Stimulated activated CD4-positive, alpha-beta T cell treated with anti-CD3 and anti-CD28 coated beads, Interleukin-1b, Interleukin-23, amount 100 ng/mL, for 48 hours (primary cell): ENCODE measurements at regions not wholly inside any gene's neighbourhood (a gene's known extent, or its start where the extent isn't known, plus 50 kb on each side); places are given as distances from the start of the nearest gene placed in this dataset.

ENCODE experiments used
- DNase-seq: peaks from one replicate; pipeline ENCODE4 v3.0.0-alpha.2; 2020

DNA sequence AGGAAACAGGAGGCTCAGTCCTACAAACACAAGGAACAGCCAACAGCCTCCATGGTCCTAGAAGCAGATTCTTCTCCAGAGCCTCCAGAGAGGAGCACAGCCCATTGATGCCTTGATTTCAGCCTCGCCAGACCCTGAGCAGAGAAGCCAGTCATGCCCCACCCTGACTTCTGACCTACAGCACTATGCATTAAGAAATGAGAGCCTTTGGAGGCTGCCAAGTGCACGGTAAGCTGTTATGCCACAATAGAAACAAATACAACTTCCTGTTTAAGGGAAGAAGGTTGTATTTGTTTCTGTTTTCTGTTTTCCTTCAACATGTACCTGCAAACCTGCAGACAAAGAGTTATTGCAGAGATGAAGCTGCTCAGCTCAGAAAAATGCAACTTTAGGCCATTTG is 181.3 kb upstream of the AGAP1 start:
- DNase-seq, result no peak

- no peak for DNase-seq
These were observed 179.4 kb upstream of the AGAP1 start for GRCh38 chr2:235314371-235314930.

- no peak for DNase-seq
These were observed 174.7 kb upstream of the AGAP1 start for GRCh38 chr2:235319095-235319494.

- no peak for DNase-seq
These were observed 173.5 kb upstream of the AGAP1 start for GRCh38 chr2:235320326-235320725.

DNA sequence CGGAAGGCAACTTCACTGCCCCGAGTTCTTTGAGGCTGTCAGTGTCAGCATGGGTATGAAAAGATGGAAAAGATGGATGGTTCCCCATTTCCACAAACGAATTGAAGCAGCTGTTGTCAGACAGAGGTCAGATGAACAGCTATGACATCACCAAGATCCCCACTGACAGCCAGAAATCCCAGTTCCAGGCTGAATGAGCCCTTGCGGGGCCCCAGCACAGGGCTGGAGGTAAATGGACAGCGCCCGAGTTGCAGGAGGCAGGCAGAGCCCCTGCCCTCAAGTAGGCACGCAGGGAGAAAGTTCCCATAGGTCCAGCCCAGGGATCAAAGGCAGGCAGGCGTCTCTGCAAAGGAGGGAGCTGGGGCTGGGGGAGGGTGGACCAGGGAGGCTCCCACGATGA is 169.5 kb upstream of the AGAP1 start:
- no peak for DNase-seq

GRCh38 chr2:235325151-235325550 is 168.7 kb upstream of the AGAP1 start:
- DNase-seq, result no peak

GRCh38 chr2:235328991-235329390 is 164.9 kb upstream of the AGAP1 start:
- DNase-seq, result no peak

- no peak for DNase-seq
These were observed 162.9 kb upstream of the AGAP1 start for GRCh38 chr2:235330775-235331451.

GRCh38 chr2:235332240-235332890 is 161.5 kb upstream of the AGAP1 start:
- DNase-seq, result no peak

DNA sequence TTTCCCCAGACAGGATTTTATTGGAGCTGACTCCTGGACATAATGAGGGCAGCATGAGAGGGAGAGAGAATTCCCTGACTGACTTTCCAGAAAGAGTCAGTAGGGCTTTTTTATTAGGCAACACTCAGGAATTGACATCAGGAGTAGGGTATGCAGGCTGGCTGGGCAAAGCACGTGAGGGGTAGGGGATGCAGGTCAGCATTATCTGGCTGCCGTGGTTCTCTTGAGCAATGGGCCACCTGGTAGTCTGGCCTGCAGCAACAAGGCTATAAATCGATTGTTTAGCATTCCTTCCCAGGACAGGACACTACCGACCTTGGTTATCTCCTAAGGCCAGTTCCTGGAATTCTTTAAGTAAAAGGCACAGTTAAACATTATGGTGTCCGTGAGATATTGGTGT is 160.8 kb upstream of the AGAP1 start:
- no peak for DNase-seq

GRCh38 chr2:235334179-235334578 is 159.7 kb upstream of the AGAP1 start:
- no peak for DNase-seq

DNA sequence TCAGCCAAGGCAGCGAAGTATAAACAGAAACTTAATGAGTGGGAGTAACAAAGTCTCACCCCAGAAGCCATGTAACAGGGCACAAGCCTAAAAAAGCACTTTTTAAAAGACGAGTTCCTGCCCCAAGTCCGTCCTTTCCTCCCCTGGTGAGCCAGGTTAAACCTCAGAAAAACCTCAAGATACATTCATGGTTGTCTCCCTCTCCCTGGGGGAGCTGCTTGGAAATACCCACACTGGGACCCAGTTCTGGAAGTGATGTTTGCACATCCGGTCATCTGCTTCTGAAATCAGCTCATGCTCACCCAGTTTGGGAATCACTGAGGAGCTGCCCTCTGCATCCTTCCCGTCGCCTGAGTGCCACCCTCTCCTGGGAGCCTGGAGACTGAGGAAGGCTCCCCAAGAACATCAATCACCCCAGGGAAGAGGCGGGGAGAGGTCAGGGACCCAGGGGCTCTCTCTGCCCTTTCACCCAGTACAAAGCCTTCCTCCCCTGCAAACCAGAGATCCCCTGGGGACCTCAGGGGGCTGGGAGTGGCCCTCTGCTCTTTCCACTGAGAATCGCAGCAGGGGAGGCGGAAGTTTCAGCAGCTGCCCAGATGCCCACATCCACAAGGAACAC is 150.6 kb upstream of the AGAP1 start:
- no peak for DNase-seq

GRCh38 chr2:235343869-235344268 is 150.0 kb upstream of the AGAP1 start:
- no peak for DNase-seq

- DNase-seq, result no peak
These were observed 148.1 kb upstream of the AGAP1 start for GRCh38 chr2:235345745-235346144.

DNA sequence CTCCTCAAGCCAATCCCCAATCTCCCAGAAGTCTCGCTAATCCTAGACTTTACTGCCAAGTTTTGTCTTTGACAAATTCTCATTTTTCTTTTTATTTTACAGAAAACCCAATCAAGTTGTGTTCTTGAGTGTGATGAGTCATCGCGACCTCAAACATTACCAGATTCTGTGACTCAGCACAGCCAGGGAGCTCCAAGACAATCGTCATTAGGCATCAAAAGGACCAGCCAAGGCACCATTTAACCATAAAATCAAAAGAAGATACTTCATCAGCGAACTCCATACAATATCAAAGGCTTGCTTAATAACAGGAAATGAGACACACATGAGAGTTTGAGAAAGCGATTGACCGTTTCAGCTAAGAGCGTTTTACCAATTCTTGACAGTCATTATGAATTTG is 146.2 kb upstream of the AGAP1 start:
- no peak for DNase-seq

DNA sequence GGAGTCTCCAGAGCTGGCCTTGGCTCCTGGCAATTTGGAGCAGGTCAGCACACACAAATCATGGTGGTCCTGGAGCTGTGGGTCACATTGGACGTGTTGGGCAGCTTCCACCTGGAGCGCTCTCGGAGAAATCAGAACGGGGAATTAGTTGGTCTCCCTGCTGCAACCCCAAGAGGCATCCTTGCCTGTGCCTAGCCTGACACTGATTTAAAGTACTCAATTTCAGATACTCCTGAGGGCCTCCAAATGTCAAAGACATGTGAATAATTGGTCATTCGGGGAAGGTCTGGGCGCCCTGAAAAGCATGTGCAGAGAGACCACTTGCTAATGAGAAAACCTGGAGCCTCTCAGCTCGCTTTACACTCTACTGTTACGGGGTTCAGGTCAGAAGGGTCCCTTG is 145.5 kb upstream of the AGAP1 start:
- no peak for DNase-seq

- no peak for DNase-seq
These were observed 143.6 kb upstream of the AGAP1 start for GRCh38 chr2:235350234-235350633.

DNA sequence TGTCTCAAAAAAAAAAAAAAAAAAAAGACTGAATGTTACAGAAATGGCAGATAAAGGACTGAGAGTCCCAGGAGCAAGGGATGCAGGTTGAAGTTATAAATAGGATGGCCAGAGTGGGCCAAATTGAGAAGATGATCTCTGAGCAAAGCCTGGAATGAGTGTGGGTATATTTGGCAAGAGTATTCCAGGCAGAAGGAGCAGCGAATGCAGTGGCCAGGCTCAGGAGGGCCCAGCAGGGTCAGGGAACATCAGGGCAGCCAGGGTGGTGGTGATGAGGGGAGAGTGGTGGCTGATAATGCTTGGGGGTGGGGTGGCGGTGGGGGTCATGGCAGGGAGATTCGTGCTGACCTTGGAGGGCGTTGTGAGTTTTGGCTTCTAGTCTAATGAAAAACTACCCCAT is 141.3 kb upstream of the AGAP1 start:
- no peak for DNase-seq

- DNase-seq, result no peak
These were observed 136.0 kb upstream of the AGAP1 start for GRCh38 chr2:235357881-235358280.

DNA sequence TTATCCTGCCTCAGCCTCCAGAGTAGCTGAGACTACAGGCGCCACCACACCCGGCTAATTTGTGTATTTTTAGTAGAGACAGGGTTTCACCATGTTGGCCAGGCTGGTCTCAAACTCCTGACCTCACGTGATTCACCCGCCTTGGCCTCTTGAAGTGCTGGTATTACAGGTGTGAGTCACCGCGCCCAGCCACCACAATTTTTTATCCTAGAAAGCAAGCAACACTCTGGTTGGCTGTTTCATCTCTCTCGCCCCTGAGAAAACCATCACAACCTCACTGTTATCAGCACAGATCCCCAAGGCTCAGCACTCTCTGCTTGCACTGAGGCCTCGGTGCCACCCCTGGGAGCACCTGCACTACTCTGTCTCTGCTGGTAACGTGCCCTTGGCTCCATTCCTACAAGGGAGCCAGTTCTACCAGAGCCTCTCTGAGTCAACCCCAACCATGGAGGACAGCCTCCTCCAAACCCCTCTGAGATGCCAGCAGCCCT is 134.8 kb upstream of the AGAP1 start:
- DNase-seq, result no peak

DNA sequence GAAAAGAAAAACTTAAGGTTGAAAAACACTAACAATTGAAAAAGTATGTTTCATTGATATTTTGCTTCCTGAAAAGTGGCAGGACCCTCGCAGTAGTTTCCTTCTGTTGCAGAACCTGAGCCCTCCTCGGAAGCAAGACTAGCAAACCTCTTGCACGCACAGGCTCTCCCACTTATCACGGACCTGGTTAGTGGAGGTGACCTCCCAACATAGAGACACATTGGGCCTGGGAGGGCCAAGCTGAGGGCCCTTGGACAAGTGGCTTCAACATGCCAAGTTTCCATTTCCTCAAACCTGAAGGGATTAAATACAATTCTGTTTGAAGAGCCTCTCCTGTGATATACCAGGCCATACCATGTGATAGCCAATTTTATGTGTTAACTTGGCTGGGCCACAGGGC is 133.4 kb upstream of the AGAP1 start:
- no peak for DNase-seq

DNA sequence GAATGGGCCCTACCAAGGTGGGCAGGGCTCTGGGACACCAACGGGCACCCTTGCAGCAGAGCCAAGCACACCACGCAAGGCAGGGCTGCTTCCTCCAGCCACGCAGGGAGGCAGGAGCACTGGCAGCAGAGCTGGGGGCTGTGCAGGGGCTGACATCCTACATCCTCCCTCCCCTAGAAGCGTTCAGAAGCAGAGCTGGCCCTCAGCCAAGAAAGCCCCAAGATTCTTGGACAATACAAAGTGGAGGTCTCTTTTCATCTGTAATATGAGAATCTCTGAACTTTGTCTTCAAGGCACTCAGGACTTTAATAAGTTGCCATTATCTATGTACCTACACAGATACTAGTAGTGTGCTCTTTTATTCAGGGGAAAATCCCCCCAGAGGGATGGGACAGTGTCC is 128.1 kb upstream of the AGAP1 start:
- DNase-seq, result no peak

- DNase-seq, result no peak
These were observed 127.5 kb upstream of the AGAP1 start for GRCh38 chr2:235366390-235366789.

DNA sequence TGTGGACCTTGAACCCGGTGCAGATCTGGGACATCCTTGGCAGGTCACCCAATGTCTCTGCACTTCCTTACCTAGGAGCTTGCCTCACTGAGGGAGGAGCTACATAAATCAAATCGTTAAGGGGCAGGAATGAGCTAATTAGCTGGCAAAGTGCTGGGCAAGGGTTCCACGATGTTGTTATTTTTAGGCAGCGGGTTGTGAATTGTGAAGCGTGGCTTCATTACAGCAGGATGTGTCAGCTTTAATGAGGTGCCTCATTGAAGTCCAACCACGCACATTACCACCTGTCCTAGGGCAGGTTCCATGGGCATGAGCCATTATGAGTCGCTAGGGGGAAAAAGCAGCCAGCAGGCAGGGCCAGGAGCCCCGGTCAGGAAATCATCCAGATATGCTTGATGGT is 127.0 kb upstream of the AGAP1 start:
- no peak for DNase-seq
